SIG-M5 treated with dmso at 0.1 percent for 504 hours (cell line): ENCODE measurements at regions not wholly inside any gene's neighbourhood (a gene's known extent, or its start where the extent isn't known, plus 50 kb on each side); places are given as distances from the start of the nearest gene placed in this dataset.
A peak's percentile ranks its signal among the peaks of the same experiment; 100 is the strongest.
"Not testable (repeated sequence)": the region's sequence is repeated elsewhere in the genome, so short reads cannot be mapped to it uniquely, and the experiment has no call there.

Experiments used
- DNase-seq: peaks from one replicate; lab custom pipeline; 2025; ENCODE audit not compliant: unreplicated experiment; lab: John Stamatoyannopoulos, UW

GRCh38 chr14:65834051-65834450, 421.5 kb downstream of the FUT8 start:
- DNase-seq: no peak

GRCh38 chr14:65834812-65835211, 422.3 kb downstream of the FUT8 start:
- DNase-seq: no peak

GRCh38 chr14:65835501-65835900, 423.0 kb downstream of the FUT8 start:
- no peak for DNase-seq

GRCh38 chr14:65838565-65838964, 426.0 kb downstream of the FUT8 start:
- DNase-seq: no peak

GRCh38 chr14:65840118-65840751, 427.7 kb downstream of the FUT8 start:
- DNase-seq: no peak

GRCh38 chr14:65840786-65841185, 428.3 kb downstream of the FUT8 start:
- DNase-seq: no peak

GRCh38 chr14:65846196-65846868, 433.8 kb downstream of the FUT8 start:
- no peak for DNase-seq

- no peak for DNase-seq
Observed at GRCh38 chr14:65847075-65847847, 434.7 kb downstream of the FUT8 start.

- DNase-seq: not testable (repeated sequence)
Observed at GRCh38 chr14:65847931-65848330, 435.4 kb downstream of the FUT8 start.

- no peak for DNase-seq
Observed at GRCh38 chr14:65849091-65849490, 436.6 kb downstream of the FUT8 start.

GRCh38 chr14:65849558-65849957, 437.0 kb downstream of the FUT8 start:
- peak; percentile 2 for DNase-seq

- no peak for DNase-seq
Observed at GRCh38 chr14:65850429-65851135, 438.1 kb downstream of the FUT8 start.

GRCh38 chr14:65852689-65853088, 440.2 kb downstream of the FUT8 start:
- DNase-seq: no peak

- no peak for DNase-seq
Observed at GRCh38 chr14:65853407-65853955, 441.0 kb downstream of the FUT8 start.

GRCh38 chr14:65854215-65854614, 441.7 kb downstream of the FUT8 start:
- no peak for DNase-seq

GRCh38 chr14:65860956-65861611, 448.6 kb downstream of the FUT8 start:
- no peak for DNase-seq

GRCh38 chr14:65864549-65864948, 452.0 kb downstream of the FUT8 start:
- no peak for DNase-seq

- no peak for DNase-seq
Observed at GRCh38 chr14:65864984-65865383, 452.5 kb downstream of the FUT8 start.

- DNase-seq: no peak
Observed at GRCh38 chr14:65866448-65866847, 453.9 kb downstream of the FUT8 start.

- no peak for DNase-seq
Observed at GRCh38 chr14:65866886-65867285, 454.4 kb downstream of the FUT8 start.

GRCh38 chr14:65867333-65867732, 454.8 kb downstream of the FUT8 start:
- DNase-seq: no peak
